ENCODE measurements at regions not wholly inside any gene's neighbourhood (a gene's known extent, or its start where the extent isn't known, plus 50 kb on each side); places are given as distances from the start of the nearest gene placed in this dataset.

DNA sequence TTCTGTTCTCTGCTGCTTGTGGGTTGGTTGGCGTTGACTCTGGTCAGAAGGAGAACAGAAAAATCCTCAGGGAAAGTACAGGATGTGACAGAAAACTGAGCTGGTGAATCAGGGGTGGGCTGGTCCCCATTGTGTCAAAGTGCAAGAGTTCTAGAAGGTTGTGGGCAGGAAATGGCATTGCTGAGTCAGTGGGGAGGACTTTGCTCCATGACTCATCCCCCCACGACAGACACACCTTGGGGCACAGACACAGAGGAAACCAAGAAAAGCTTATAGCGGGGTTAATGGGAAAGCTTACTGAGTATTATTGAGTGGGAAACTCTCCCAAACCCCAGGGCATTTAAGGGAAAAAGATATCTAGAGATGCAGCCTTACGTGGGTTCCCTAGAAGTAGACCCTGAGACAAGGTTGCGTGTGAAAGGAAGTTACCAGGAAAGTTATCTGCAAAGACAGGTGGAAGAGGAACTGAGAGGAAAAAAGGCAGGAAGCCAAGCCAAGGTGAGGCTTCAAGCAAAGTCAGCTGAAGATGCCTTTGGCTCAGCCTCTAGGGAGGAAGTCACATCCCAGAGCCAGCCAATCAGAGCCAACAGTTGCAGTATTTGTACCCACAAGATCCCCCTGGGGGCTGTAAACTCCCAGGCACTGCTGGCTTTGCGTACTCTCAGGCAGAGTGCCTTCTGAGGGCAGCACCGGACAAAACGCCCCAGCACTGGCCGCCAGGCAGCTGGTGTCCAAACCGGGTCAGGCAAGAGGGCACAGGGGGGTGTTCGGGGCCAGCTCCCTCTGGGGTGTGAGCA lies 86.4 kb downstream of the FOXL1 start:
- no peak for DNase-seq (ENCODE audit: low spot score)

DNA sequence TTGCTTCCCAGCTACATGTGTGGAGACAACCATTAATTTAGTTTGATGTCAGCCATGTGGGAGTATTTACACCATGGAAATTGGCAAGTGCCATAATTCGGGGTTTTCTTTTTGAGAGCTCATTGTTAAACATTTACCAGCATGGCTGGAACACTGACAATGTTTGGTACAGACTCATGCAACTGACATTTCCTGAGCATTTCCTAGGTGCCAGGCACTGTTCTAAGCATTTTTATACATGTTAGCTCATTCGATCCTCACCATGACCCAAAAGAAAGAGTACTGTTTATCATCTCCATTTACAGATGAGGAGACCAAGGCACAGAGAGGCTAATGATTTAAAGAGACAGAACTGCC lies 86.9 kb downstream of the FOXL1 start:
- no peak for DNase-seq (ENCODE audit: low spot score)

DNA sequence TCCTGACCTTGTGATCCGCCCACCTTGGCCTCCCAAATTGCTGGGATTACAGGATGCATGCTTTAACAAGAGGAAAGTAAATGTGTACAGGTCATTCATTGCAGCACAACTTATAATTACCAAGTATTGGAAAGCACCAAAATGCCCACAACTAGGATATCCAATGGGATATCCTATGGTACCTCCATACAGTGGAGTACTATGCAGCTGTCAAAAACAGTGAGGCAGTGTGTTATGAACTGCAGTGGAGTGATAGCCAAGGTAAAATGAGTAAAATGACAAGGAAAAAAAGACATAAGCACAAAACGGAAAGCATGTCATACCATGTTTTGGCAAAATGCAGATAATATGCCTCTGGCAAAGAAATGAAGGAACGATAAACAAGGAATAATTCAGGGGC lies 87.6 kb downstream of the FOXL1 start:
- no peak for DNase-seq (ENCODE audit: low spot score)

DNA sequence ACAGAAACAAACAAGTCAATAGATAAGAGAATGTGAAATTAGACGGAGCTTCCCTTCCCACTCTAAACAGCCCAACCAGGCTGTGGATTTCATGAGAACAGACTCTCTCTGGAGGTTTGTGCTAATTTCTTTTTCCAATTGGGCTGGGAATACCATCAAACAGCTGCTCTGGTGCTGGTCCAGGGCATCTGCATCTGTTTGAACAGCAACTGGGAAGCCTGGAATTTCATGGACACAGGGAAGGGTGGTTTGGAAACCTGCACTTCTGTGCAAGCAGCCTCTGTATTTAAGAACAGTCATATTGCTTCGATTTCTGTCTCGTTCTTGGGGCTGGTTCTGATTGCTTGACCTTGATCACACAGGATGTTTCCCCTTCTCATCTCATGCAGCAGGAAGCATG lies 88.7 kb downstream of the FOXL1 start:
- DNase-seq (ENCODE audit: low spot score): no peak

DNA sequence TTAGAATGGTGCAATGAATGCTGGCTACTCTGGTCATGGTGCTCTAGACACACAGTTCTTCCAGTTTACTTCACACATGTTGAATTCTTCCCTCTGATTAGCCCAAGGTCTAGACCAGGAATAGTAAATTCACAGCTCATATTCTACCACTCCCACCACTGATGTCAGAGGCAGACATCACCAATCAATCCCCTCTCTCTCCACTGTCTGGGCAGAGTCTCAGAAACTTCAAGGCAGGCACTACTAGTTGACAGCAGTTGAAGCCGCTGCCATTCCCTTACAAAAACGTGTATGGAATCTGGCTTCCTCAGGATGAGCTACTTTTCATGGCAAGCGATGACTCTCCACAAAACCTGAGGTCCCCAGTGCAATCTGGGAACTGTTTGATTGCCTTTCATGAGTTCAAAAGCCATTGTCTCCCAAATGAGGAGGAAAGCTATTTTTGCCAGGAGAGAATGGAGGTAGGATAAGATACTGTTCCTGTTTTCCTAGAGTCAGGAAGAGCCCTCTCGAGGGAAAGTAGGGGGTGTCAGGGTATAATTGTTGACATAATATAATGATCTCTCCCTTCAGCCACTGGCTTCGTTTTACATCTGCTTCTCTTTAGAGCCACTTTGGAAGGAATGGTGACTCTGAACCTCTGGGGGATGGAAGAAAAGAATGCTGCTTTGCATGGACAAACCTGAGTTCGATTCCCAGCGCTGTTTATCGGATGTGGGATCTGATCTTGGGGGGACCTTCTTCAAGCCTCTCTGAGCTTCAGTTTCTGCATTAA lies 90.0 kb downstream of the FOXL1 start:
- DNase-seq (ENCODE audit: low spot score): no peak

DNA sequence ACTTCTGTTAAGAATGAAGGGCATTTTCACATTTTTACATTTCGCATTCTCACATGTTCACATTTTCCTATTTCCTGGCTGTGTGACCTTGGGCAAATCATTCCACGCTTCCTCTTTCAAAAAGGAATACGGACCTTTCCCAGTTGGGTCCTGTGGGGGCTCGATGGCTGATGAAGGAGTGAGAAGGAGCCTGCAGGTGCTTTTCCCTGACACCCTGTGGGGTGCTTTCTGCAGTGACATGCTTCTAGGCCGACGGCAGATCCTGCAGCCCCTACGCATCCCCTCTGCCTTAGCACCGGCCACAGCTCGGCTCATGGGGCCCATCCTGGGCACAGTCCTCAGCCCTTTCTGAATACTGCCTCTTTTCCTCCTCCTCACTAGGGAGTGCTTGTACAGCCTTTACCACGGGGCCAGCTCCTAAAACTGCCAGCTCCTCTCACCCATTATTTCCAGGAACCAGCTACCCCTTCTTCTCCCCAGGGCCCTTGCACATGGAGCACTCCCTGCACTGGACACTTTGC lies 91.0 kb downstream of the FOXL1 start:
- DNase-seq (ENCODE audit: low spot score): no peak

DNA sequence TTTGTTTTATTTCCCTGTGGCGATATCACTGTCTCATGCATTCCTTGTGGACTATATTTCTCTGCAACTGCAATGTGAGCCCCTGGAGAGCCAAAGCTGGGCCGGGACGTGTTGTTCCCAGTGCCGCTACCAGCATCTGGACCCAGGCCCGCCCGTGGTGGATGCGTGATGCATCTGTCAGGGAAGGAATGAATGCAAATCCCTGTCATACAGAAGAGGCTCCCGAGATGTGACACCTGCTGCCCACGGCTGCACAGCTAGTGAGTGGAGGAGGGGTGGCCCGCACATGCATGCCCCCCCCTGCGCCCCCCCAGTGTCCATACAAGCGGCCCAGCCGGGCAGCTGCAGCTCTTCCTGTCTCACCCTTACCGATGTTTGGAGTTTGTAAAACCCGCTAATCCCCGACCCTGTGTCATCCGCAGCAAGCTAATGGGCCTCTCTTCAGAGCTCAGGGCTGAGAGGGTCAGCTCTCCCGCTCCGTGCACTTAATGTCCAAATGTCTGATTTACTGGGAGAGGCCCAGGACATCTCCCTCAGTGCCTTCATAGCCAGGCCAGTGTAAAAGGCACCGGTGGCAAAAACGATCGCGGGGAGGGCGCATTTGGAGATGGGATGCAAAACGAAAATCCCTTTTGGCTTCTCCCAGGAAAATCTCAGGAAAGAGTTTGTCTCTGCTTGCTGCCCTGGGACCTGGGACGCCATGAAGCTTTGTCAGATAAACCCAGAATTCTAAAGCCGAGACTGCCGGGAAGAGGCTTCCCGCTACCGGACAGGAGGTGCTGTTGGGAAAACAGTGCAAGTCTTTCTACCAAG lies 91.8 kb downstream of the FOXL1 start:
- DNase-seq (ENCODE audit: low spot score): no peak

DNA sequence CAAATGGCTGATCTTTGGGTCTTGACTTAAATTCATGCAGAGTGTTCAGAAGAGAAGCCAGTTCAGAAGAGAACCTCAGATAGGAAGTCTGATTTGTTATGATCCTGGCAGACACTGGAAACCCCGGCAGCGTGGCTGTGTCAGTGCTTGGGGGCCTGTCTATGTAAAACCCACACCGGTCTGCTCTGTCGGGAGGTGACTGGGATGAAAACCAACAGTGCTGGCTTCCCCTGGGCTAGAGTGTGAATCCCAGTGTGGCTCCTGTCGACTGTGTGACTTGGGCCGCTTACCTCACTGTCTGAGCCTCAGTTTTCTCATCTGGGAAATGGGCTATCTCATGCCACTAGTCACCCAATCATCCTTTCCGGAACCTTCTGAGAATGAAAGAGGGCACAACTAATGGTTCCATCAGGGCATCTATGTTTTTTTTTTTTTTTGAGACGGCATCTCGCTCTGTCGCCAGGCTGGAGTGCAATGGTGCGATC lies 92.4 kb downstream of the FOXL1 start:
- DNase-seq (ENCODE audit: low spot score): no peak

DNA sequence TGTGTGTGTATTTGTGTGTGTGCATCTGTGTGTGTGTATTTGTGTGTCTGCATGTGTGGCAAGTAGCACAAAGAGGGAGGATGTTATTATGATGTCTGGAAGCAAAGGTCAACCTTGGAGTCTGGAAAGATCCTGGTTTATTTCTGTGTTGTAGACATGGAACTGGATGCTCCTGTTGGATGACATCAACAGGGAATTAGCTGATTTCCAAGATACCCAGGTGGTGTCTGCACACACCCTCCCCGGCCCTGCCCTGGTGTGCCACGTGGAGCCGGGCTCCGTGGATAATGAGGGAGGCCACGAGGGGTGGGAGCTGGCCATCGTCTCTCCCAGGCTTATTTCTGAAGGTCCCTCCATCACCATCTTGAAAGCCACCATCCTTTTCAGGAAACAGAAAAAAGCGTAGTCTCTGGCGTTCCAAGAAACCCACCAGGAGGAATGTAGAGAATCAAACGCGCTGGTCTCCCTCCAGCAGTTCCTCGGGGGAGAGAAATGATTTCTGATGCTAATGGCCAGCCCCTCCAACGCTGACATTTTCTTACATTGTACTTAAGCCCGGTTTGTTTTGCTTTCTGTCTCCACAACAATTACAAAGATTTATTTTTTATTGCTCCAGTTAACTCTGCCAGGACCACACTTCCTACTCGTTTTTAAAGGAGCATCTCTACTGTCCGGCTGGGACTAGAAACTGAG lies 93.3 kb downstream of the FOXL1 start:
- DNase-seq (ENCODE audit: low spot score): no peak

DNA sequence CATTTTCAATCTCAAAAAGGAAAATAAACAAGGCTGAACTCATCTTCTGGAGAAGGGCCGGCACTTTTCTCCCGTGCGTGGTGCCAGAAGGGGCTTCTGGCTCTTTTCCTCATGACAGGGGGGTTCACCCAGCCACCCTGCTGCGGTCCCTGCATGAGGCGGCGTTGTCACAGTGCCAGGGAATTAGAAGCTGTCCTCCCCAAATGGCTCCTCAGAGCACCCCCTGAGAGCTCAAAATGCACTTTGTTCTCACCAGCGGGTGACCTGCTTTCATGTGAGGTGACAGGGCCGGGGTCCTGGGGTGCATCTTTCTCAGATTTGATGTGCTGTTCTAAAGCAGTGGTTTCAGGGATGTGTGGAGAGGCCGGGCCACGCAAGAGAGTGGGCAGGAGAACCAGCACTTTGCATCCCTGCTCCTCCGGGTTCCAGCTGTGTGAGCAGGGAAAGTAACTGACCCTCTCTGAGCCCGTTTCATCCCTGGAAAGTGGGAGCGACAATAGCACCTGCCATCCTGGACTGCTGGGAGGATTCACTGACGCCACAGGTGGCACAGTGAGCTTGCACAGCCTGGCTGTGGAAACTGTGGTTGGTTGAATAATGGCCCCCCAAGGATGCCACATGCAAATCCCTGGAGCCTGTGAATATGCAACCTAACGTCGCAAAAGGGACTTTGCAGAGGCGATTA lies 94.0 kb downstream of the FOXL1 start:
- no peak for DNase-seq (ENCODE audit: low spot score)

DNA sequence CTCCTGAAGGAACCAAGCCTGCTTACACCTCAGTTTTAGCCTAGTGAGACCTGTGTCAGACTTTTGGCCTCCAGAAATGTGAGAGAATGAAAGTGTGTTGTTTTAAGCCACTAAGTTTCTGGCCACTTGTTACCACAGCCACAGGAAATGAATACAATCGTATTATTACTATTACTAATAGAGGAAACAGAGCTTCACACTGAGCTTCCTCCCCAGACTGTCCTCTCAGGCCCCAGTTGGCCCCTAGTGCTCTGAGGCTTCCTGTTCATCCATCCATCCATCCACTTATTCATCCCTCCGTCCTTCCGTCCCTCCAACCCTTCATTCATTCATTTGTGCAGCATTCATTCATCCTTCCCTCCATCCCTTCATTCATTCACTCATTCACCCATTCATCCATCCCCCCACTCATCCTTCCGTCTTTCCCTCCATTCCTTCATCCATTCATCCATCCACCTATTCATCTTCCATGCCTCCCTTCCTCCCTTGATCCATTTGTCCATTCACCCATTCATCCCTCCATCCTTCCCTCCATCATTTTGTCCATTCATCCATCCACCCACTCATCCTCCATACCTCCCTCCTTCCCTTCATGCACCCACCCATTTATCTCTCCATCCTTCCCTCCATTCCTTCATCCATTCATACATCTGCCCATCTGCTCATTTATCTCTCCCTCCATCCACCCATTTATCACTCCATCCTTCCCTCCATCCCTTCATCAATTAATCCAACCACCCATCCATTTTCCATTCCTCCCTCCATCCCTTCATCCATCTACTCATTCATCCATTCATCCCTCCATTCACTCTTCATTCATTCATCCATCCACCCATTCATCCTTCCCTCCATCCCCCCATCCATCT lies 95.0 kb downstream of the FOXL1 start:
- no peak for DNase-seq (ENCODE audit: low spot score)

DNA sequence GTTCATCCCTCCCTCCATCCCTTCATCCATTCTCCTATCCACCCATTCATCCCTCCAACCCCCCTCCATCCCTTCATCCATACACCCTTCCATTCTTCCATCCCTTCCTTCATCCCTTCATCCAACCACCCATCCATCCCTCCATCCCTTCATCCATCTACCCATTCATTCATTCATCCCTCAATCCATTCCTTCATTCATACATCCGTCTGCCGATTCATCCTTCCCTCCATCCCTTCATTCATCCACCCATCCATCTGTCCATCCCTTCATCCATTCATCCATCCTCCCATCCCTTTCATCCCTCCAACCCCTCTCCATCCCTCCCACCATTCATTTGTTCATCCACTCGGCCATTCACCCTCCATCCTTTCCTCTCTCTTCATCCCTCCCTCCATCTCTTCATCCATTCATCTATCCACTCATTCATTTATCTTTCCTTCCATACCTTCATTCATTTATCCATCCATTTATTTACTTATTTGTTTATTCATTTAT lies 95.7 kb downstream of the FOXL1 start:
- DNase-seq (ENCODE audit: low spot score): no peak

DNA sequence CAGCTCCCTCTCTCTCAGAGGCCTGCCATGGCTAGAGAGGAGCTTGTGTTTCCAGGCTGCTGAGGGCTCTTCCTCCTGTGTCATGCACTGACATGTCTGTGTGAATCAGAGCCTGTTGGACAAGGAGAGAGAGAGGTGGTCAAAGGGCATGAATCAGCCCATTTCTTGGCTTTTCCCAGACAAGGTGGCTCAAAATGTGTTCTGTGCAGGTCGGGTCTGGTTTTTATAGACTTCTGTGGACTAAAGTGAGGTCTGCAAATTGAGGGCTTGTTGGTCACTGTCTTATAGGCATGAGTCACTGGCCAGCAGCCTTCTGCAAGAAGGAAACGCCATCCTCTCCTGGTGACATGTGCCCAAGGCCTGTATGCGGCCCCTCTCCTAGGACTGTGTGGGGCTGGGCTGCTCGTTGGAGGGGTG lies 97.9 kb downstream of the FOXL1 start:
- DNase-seq (ENCODE audit: low spot score): no peak

DNA sequence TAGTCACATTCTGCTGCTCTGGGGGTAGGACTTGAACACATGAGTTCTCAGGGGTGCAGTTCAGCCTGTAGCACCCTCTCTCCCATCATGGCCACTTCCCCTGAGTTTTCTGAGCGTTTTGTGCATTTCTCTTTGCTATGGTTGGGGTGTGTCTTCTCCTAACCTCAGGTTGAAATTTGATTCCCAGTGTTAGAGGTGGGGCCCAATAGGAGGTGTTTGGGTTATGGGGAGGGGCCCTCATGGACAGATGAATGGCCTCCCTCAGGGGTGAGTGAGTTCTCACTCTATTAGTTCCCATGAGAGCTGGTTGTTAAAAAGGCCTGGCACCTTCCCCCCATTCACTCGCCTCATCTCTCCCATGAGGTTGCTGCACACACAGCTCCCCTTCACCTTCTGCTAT lies 101.1 kb downstream of the FOXL1 start:
- DNase-seq (ENCODE audit: low spot score): no peak

DNA sequence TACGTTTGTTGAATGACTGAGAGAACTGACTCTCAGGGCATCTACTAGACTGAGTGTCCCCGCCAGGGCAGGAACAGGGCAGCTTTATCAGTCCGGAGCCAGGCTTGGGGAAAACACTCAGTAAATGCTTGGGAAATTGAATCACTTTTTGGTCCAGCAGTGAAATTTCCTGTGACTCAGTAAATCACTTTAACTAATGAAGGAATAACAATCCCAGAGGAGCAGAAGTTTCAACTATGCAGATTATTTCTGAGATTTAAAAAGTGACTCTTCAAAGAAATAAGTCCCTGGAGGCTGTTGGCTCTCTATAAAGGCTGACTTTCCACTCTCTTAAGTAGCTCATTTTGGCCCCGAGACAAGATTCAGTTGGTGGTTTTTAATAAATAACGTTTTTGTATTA lies 101.8 kb downstream of the FOXL1 start:
- DNase-seq (ENCODE audit: low spot score): no peak

DNA sequence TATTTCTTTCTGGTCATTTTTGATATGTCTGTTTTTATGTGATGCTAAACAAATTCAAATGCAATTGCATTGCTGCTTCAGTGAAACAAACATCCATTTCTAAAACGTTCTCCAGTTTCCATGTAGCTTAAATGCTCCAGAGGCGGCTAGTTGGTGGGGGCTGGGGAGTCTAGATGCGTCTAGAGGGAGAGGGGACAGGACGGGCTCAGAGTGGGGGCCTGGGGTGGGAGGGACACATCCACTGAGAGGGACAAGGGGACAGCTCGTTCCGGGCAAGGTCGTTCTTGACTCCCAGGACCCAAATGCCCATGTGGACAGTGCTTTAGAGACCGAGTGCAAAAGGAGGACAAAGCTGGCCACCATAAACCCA lies 102.3 kb downstream of the FOXL1 start:
- no peak for DNase-seq (ENCODE audit: low spot score)

DNA sequence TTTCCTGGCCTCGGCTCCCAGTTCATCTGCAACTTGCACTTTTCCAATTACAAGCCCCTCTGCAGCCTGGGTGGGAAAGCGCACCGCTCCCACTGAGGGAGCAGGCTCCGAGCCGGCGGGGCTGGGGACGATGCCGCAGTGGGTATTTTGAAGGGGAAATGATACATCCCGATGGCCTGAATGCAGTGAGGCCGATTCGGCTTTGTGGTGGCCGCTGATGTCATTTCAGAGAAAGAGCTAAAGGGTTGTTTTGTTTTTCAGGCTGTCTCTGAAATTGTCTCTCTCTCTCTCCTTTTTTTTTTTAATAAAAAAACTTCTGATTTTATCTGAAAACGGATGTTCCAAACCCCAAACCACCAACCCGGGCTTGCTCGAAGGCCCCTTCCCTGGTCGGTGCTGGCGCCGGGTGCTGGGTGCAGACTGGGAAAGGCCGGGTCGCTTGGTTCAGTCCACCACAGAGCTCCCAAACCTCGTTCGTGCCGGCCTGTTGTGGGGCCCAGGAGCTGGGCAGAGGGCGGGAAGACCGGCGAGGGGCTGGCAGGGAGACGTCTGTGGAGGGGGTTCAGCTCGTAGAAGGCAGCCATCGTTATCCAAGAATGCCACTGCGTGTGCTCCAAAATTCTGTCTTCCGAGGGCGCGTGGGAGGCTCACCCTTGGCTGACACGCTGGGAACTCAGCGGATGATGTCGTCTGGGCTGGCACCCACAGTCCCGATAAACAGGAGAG lies 102.8 kb downstream of the FOXL1 start:
- no peak for DNase-seq (ENCODE audit: low spot score)

DNA sequence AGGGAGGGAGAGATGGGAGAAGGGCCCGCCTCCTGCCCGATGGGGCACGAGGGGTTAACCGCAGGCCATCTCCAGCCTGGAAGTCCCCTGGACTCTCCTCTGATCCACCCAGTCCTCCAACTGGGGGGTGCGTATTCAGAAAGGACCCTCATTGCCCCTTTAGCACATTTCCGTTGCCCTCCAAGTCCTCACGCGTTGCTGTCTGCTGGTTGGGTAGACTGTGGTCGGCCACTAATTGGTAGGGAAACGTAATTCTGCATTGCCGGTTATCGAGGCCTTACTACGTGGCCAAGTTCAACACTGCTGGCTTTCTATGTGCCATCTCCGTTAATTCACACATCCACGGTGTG lies 103.4 kb downstream of the FOXL1 start:
- DNase-seq (ENCODE audit: low spot score): no peak

DNA sequence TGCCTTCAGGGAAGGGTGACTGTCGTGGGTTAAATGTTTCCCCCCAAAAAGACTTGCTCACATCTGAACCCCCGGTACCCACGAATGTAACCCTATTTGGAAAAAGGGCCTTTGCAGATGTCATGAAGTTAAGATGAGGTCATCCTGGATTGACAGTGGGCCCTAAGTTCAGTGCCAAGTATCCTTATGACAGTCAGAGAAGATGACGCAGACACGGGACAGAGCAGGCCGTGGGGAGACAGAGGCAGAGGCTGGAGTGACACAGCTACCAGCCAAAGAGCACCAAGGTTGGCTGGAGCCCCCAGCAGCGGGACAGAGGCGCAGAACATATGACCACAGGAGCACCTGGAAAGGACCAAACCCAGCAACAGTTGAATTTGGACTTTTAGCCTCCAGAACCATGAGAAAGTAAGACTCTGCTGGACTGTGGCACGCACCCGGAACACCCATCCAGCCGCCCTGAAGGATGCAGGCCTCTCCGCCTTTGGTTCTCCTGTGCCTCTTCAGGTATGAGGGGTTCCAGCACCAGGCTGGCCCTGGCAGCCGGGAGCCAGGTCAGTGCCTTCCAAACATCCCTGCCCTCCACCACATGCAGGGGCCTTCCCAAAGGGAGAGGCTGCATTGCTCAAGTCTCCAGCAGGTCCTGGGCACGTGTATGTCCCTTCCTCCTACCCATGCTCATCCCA lies 104.0 kb downstream of the FOXL1 start:
- DNase-seq (ENCODE audit: low spot score): no peak

Data from D341Med (cell line).